SK-N-SH (cell line): ENCODE measurements at regions not wholly inside any gene's neighbourhood (a gene's known extent, or its start where the extent isn't known, plus 50 kb on each side); places are given as distances from the start of the nearest gene placed in this dataset.

Experiments used
- EP300 ChIP-seq, 2 experiments: IDR thresholded peaks; 2 replicates each; pipeline versions ENCODE4 v1.4.0 to v1.6.1; 2012; ENCODE audit warnings: borderline replicate concordance in 1 of 2, low read depth in 1 of 2, low read length in 1 of 2
- EZH2phosphoT487 ChIP-seq: fragments of 200-600 bp; sonication (generic); IDR thresholded peaks from 2 replicates; pipeline ENCODE4 v1.6.1; 2017; ENCODE audit warnings: low read depth, mixed run types, mild to moderate bottlenecking, antibody characterized with exemption, moderate library complexity, borderline replicate concordance
- IRF3 ChIP-seq: fragments of 150-350 bp; IDR thresholded peaks from 2 replicates; pipeline ENCODE4 v1.6.1; 2016; ENCODE audit warnings: mild to moderate bottlenecking, low read depth, low read length
- MAX ChIP-seq: IDR thresholded peaks from 2 replicates; pipeline ENCODE4 v1.4.0; 2012; ENCODE audit warnings: low read depth
- NFIC ChIP-seq: IDR thresholded peaks from 2 replicates; pipeline ENCODE4 v1.4.0; 2012; ENCODE audit warnings: borderline replicate concordance
- POLR2AphosphoS5 ChIP-seq: IDR thresholded peaks from 2 replicates; pipeline ENCODE4 v1.6.1; 2012; ENCODE audit warnings: low read depth, low read length
- RAD21 ChIP-seq: IDR thresholded peaks from 2 replicates; pipeline ENCODE4 v1.6.1; 2012; ENCODE audit warnings: mild to moderate bottlenecking, low read length
- SMC3 ChIP-seq: IDR thresholded peaks from 2 replicates; pipeline ENCODE4 v1.6.1; 2012; ENCODE audit warnings: low read depth, low read length, improper control_type of control experiment
- USF1 ChIP-seq: IDR thresholded peaks from 2 replicates; pipeline ENCODE4 v1.4.0; 2012; ENCODE audit warnings: low read depth, borderline replicate concordance
- YY1 ChIP-seq: IDR thresholded peaks from 2 replicates; pipeline ENCODE4 v1.4.0; 2012; ENCODE audit warnings: low read depth, mild to moderate bottlenecking
- TF ChIP-seq, protein P1 (sequence below): fragments of 200-600 bp; sonication (generic); IDR thresholded peaks from 2 replicates; pipeline ENCODE4 v1.6.1; 2017; ENCODE audit warnings: antibody characterized with exemption, mild to moderate bottlenecking, moderate library complexity

- no peak for TF ChIP-seq EP300 (IDR thresholded peaks at IDR 0.05; ENCODE audit: borderline replicate concordance in 1 of 2, low read depth in 1 of 2, low read length in 1 of 2)
- TF ChIP-seq, protein P1, sequence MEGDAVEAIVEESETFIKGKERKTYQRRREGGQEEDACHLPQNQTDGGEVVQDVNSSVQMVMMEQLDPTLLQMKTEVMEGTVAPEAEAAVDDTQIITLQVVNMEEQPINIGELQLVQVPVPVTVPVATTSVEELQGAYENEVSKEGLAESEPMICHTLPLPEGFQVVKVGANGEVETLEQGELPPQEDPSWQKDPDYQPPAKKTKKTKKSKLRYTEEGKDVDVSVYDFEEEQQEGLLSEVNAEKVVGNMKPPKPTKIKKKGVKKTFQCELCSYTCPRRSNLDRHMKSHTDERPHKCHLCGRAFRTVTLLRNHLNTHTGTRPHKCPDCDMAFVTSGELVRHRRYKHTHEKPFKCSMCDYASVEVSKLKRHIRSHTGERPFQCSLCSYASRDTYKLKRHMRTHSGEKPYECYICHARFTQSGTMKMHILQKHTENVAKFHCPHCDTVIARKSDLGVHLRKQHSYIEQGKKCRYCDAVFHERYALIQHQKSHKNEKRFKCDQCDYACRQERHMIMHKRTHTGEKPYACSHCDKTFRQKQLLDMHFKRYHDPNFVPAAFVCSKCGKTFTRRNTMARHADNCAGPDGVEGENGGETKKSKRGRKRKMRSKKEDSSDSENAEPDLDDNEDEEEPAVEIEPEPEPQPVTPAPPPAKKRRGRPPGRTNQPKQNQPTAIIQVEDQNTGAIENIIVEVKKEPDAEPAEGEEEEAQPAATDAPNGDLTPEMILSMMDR = no peak
- no peak for TF ChIP-seq MAX
- TF ChIP-seq POLR2AphosphoS5 = no peak
- TF ChIP-seq YY1 = no peak
- no peak for TF ChIP-seq EZH2phosphoT487
- no peak for TF ChIP-seq USF1
- TF ChIP-seq IRF3 = no peak
- TF ChIP-seq RAD21 = no peak
- no peak for TF ChIP-seq NFIC
- TF ChIP-seq SMC3 = no peak
These were observed 122.5 kb downstream of the DAD1 start for GRCh38 chr14:22466491-22466890.
